ENCODE measurements at regions not wholly inside any gene's neighbourhood (a gene's known extent, or its start where the extent isn't known, plus 50 kb on each side); places are given as distances from the start of the nearest gene placed in this dataset.

GRCh38 chr4:14445882-14446281, 556.4 kb upstream of the CPEB2 start:
- Histone ChIP-seq H3K27me3 (ENCODE audit: control insufficient read depth, insufficient read depth, low read length) (no peaks in the 10 kb centered on the region), H3K27ac (ENCODE audit: insufficient read depth, low read length, poor library complexity, severe bottlenecking) (no peak overlapping the region), H3K4me3 (ENCODE audit: low read depth, low read length) (no peak overlapping the region), H3K36me3 (ENCODE audit: control insufficient read depth, insufficient read depth, low read length) (no peaks in the 10 kb centered on the region), H3K4me1 (ENCODE audit: control insufficient read depth, insufficient read depth, low read length, poor library complexity, severe bottlenecking) (no peaks in the 10 kb centered on the region), H3K9me3 (ENCODE audit: control insufficient read depth in 2 of 2, low read length in 2 of 2) (no peaks in the 10 kb centered on the region)
- no peaks in the 10 kb centered on the region for H3K27me3 Mint-ChIP-seq
- DNase-seq (no peak), ATAC-seq (ENCODE audit: low read depth in 2 of 2) (no peak)
- H3K36me3 Mint-ChIP-seq: no peaks in the 10 kb centered on the region
- peaks cover 0 to 2% (median 0%) of the 10 kb centered on the region in 7 donors for H3K9me3 Mint-ChIP-seq
- no peak overlapping the region for H3K4me3 Mint-ChIP-seq
- no peaks in the 10 kb centered on the region for H3K4me1 Mint-ChIP-seq
- no peak overlapping the region for H3K27ac Mint-ChIP-seq

- H3K4me3 ChIP-seq (ENCODE audit: low read depth, low read length): no peak overlapping the region
- Mint-ChIP-seq H3K4me1 (no peaks in the 10 kb centered on the region), H3K4me3 (no peak overlapping the region), H3K27ac (no peak overlapping the region), H3K27me3 (no peaks in the 10 kb centered on the region), H3K9me3 (peaks cover 0 to 2% (median 0%) of the 10 kb centered on the region in 7 donors), H3K36me3 (no peaks in the 10 kb centered on the region)
- DNase-seq (no peak), ATAC-seq (ENCODE audit: low read depth in 2 of 2) (no peak)
- no peaks in the 10 kb centered on the region for H3K4me1 ChIP-seq (ENCODE audit: control insufficient read depth, insufficient read depth, low read length, poor library complexity, severe bottlenecking)
- no peaks in the 10 kb centered on the region for H3K9me3 ChIP-seq (ENCODE audit: control insufficient read depth in 2 of 2, low read length in 2 of 2)
- H3K27ac ChIP-seq (ENCODE audit: insufficient read depth, low read length, poor library complexity, severe bottlenecking): no peak overlapping the region
- H3K36me3 ChIP-seq (ENCODE audit: control insufficient read depth, insufficient read depth, low read length): no peaks in the 10 kb centered on the region
- H3K27me3 ChIP-seq (ENCODE audit: control insufficient read depth, insufficient read depth, low read length): no peaks in the 10 kb centered on the region
These were observed 556.0 kb upstream of the CPEB2 start for GRCh38 chr4:14446311-14446710.

- no peak for DNase-seq
- Mint-ChIP-seq H3K4me1 (no peaks in the 10 kb centered on the region), H3K27ac (no peak overlapping the region), H3K4me3 (no peak overlapping the region), H3K36me3 (no peaks in the 10 kb centered on the region), H3K27me3 (no peaks in the 10 kb centered on the region), H3K9me3 (peaks cover 0 to 2% (median 0%) of the 10 kb centered on the region in 7 donors)
- Histone ChIP-seq H3K4me3 (ENCODE audit: low read depth, low read length) (no peak overlapping the region), H3K9me3 (ENCODE audit: control insufficient read depth in 2 of 2, low read length in 2 of 2) (no peaks in the 10 kb centered on the region), H3K36me3 (ENCODE audit: control insufficient read depth, insufficient read depth, low read length) (no peaks in the 10 kb centered on the region), H3K27ac (ENCODE audit: insufficient read depth, low read length, poor library complexity, severe bottlenecking) (no peak overlapping the region), H3K27me3 (ENCODE audit: control insufficient read depth, insufficient read depth, low read length) (no peaks in the 10 kb centered on the region), H3K4me1 (ENCODE audit: control insufficient read depth, insufficient read depth, low read length, poor library complexity, severe bottlenecking) (no peaks in the 10 kb centered on the region)
- no peak for ATAC-seq (ENCODE audit: low read depth in 2 of 2)
These were observed 555.4 kb upstream of the CPEB2 start for GRCh38 chr4:14446904-14447303.

- Histone ChIP-seq H3K4me1 (ENCODE audit: control insufficient read depth, insufficient read depth, low read length, poor library complexity, severe bottlenecking) (no peaks in the 10 kb centered on the region), H3K36me3 (ENCODE audit: control insufficient read depth, insufficient read depth, low read length) (no peaks in the 10 kb centered on the region), H3K4me3 (ENCODE audit: low read depth, low read length) (no peak overlapping the region), H3K9me3 (ENCODE audit: control insufficient read depth in 2 of 2, low read length in 2 of 2) (no peaks in the 10 kb centered on the region), H3K27ac (ENCODE audit: insufficient read depth, low read length, poor library complexity, severe bottlenecking) (no peak overlapping the region), H3K27me3 (ENCODE audit: control insufficient read depth, insufficient read depth, low read length) (no peaks in the 10 kb centered on the region)
- DNase-seq (no peak), ATAC-seq (ENCODE audit: low read depth in 2 of 2) (no peak)
- no peaks in the 10 kb centered on the region for H3K27me3 Mint-ChIP-seq
- no peaks in the 10 kb centered on the region for H3K36me3 Mint-ChIP-seq
- H3K4me1 Mint-ChIP-seq: no peaks in the 10 kb centered on the region
- H3K27ac Mint-ChIP-seq: no peak overlapping the region
- peaks cover 0 to 2% (median 1%) of the 10 kb centered on the region in 7 donors for H3K9me3 Mint-ChIP-seq
- no peak overlapping the region for H3K4me3 Mint-ChIP-seq
These were observed 553.0 kb upstream of the CPEB2 start for GRCh38 chr4:14449308-14449707.

GRCh38 chr4:14452001-14452400, 550.3 kb upstream of the CPEB2 start:
- no peaks in the 10 kb centered on the region for H3K36me3 ChIP-seq (ENCODE audit: control insufficient read depth, insufficient read depth, low read length)
- H3K36me3 Mint-ChIP-seq: no peaks in the 10 kb centered on the region

GRCh38 chr4:14452764-14453163, 549.5 kb upstream of the CPEB2 start:
- DNase-seq: no peak
- H3K4me1 ChIP-seq (ENCODE audit: control insufficient read depth, insufficient read depth, low read length, poor library complexity, severe bottlenecking): no peaks in the 10 kb centered on the region
- no peaks in the 10 kb centered on the region for H3K27me3 ChIP-seq (ENCODE audit: control insufficient read depth, insufficient read depth, low read length)
- H3K4me3 ChIP-seq (ENCODE audit: low read depth, low read length): no peak overlapping the region
- no peaks in the 10 kb centered on the region for H3K9me3 ChIP-seq (ENCODE audit: control insufficient read depth in 2 of 2, low read length in 2 of 2)
- H3K36me3 ChIP-seq (ENCODE audit: control insufficient read depth, insufficient read depth, low read length): no peaks in the 10 kb centered on the region
- Mint-ChIP-seq H3K4me1 (no peaks in the 10 kb centered on the region), H3K4me3 (no peak overlapping the region), H3K36me3 (no peaks in the 10 kb centered on the region), H3K27ac (no peak overlapping the region), H3K27me3 (no peaks in the 10 kb centered on the region), H3K9me3 (peaks cover 0 to 2% (median 0%) of the 10 kb centered on the region in 7 donors)
- no peak for ATAC-seq (ENCODE audit: low read depth in 2 of 2)
- H3K27ac ChIP-seq (ENCODE audit: insufficient read depth, low read length, poor library complexity, severe bottlenecking): no peak overlapping the region

More at GRCh38 chr4:14452001-14452400, 550.3 kb upstream of the CPEB2 start:
- Mint-ChIP-seq H3K27ac (no peak overlapping the region), H3K4me3 (no peak overlapping the region), H3K9me3 (peaks cover 0 to 3% (median 0%) of the 10 kb centered on the region in 7 donors), H3K27me3 (no peaks in the 10 kb centered on the region), H3K4me1 (no peaks in the 10 kb centered on the region)
- DNase-seq: no peak
- Histone ChIP-seq H3K4me3 (ENCODE audit: low read depth, low read length) (no peak overlapping the region), H3K27ac (ENCODE audit: insufficient read depth, low read length, poor library complexity, severe bottlenecking) (no peak overlapping the region), H3K4me1 (ENCODE audit: control insufficient read depth, insufficient read depth, low read length, poor library complexity, severe bottlenecking) (no peaks in the 10 kb centered on the region), H3K9me3 (ENCODE audit: control insufficient read depth in 2 of 2, low read length in 2 of 2) (no peaks in the 10 kb centered on the region), H3K27me3 (ENCODE audit: control insufficient read depth, insufficient read depth, low read length) (no peaks in the 10 kb centered on the region)
- ATAC-seq (ENCODE audit: low read depth in 2 of 2): no peak

GRCh38 chr4:14458463-14458862, 543.8 kb upstream of the CPEB2 start:
- Mint-ChIP-seq H3K9me3 (peaks cover 0 to 8% (median 0%) of the 10 kb centered on the region in 7 donors), H3K27me3 (no peaks in the 10 kb centered on the region), H3K27ac (no peak overlapping the region), H3K4me3 (no peak overlapping the region), H3K36me3 (no peaks in the 10 kb centered on the region), H3K4me1 (no peaks in the 10 kb centered on the region)
- DNase-seq: no peak
- H3K9me3 ChIP-seq (ENCODE audit: control insufficient read depth in 2 of 2, low read length in 2 of 2): no peaks in the 10 kb centered on the region
- no peaks in the 10 kb centered on the region for H3K36me3 ChIP-seq (ENCODE audit: control insufficient read depth, insufficient read depth, low read length)
- H3K27ac ChIP-seq (ENCODE audit: insufficient read depth, low read length, poor library complexity, severe bottlenecking): no peak overlapping the region
- no peaks in the 10 kb centered on the region for H3K4me1 ChIP-seq (ENCODE audit: control insufficient read depth, insufficient read depth, low read length, poor library complexity, severe bottlenecking)
- no peaks in the 10 kb centered on the region for H3K27me3 ChIP-seq (ENCODE audit: control insufficient read depth, insufficient read depth, low read length)
- no peak for ATAC-seq (ENCODE audit: low read depth in 2 of 2)
- no peak overlapping the region for H3K4me3 ChIP-seq (ENCODE audit: low read depth, low read length)

GRCh38 chr4:14465057-14465456, 537.2 kb upstream of the CPEB2 start:
- Mint-ChIP-seq H3K36me3 (no peaks in the 10 kb centered on the region), H3K27me3 (no peaks in the 10 kb centered on the region), H3K4me3 (no peak overlapping the region), H3K27ac (no peak overlapping the region), H3K9me3 (peaks cover 0 to 4% (median 0%) of the 10 kb centered on the region in 7 donors), H3K4me1 (no peaks in the 10 kb centered on the region)
- ATAC-seq (ENCODE audit: low read depth in 2 of 2) (no peak), DNase-seq (no peak)
- no peak overlapping the region for H3K4me3 ChIP-seq (ENCODE audit: low read depth, low read length)
- H3K27ac ChIP-seq (ENCODE audit: insufficient read depth, low read length, poor library complexity, severe bottlenecking): no peak overlapping the region
- no peaks in the 10 kb centered on the region for H3K27me3 ChIP-seq (ENCODE audit: control insufficient read depth, insufficient read depth, low read length)
- H3K4me1 ChIP-seq (ENCODE audit: control insufficient read depth, insufficient read depth, low read length, poor library complexity, severe bottlenecking): no peaks in the 10 kb centered on the region
- no peaks in the 10 kb centered on the region for H3K36me3 ChIP-seq (ENCODE audit: control insufficient read depth, insufficient read depth, low read length)
- H3K9me3 ChIP-seq (ENCODE audit: control insufficient read depth in 2 of 2, low read length in 2 of 2): no peaks in the 10 kb centered on the region

Data from CD4-positive, CD25-positive, alpha-beta regulatory T cell (primary cell).